NOMO-1 treated with DMSO at 0.1 percent for 48 hours (cell line): ENCODE measurements at regions not wholly inside any gene's neighbourhood (a gene's known extent, or its start where the extent isn't known, plus 50 kb on each side); places are given as distances from the start of the nearest gene placed in this dataset.

Experiments used
- DNase-seq: peaks from one replicate; lab custom pipeline; 2025; ENCODE audit not compliant: unreplicated experiment; lab: John Stamatoyannopoulos, UW

- DNase-seq: no peak
These were observed 496.4 kb upstream of the LRRC4C start for GRCh38 chr11:41955635-41956400.

- DNase-seq: no peak
These were observed 504.0 kb upstream of the LRRC4C start for GRCh38 chr11:41963406-41963805.

- DNase-seq: no peak
These were observed 511.2 kb upstream of the LRRC4C start for GRCh38 chr11:41970681-41971080.

GRCh38 chr11:41971592-41971991, 512.1 kb upstream of the LRRC4C start:
- no peak for DNase-seq

GRCh38 chr11:41978945-41979344, 519.5 kb upstream of the LRRC4C start:
- no peak for DNase-seq

DNA sequence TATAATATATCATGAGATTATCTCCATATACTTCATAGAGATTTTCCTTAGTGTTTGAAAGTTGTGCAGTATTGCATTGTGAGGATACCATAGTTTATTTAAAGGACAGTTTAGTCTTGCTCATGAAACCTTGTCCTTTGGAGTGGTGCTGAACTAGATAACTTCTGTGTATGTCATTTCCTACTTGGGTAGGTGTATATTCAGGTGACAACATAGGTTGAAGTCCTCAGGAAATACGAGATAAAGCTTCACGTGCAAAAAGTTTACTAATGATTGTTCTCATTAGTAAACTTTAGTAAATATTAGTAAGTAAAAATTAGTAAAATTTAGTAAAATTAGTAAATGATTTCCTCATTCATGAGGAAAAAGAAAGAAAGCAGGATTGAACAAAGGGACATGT, 521.3 kb upstream of the LRRC4C start:
- DNase-seq: no peak

- no peak for DNase-seq
These were observed 522.8 kb upstream of the LRRC4C start for GRCh38 chr11:41982276-41982675.

DNA sequence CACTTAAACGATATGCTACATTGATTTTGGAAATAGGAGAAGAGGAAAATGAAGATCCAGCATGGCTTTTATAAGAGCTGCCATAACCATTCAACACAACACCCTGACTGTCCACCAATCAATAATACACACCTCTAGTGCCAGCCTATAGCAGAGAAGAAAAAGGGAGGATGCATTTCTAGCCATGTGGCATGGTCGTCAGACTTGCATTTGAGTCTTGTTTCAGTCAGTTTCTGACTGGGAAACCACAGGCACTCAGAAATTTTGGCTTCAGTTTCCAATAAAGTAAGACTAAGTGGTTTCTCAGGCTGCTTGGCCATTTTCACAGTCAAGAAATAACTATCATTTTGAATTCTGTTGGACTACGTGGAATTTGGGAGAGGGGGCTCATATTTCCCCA, 523.5 kb upstream of the LRRC4C start:
- no peak for DNase-seq

GRCh38 chr11:41983475-41983874, 524.0 kb upstream of the LRRC4C start:
- no peak for DNase-seq

- no peak for DNase-seq
These were observed 524.6 kb upstream of the LRRC4C start for GRCh38 chr11:41984023-41984422.

GRCh38 chr11:41985799-41986198, 526.3 kb upstream of the LRRC4C start:
- DNase-seq: no peak

DNA sequence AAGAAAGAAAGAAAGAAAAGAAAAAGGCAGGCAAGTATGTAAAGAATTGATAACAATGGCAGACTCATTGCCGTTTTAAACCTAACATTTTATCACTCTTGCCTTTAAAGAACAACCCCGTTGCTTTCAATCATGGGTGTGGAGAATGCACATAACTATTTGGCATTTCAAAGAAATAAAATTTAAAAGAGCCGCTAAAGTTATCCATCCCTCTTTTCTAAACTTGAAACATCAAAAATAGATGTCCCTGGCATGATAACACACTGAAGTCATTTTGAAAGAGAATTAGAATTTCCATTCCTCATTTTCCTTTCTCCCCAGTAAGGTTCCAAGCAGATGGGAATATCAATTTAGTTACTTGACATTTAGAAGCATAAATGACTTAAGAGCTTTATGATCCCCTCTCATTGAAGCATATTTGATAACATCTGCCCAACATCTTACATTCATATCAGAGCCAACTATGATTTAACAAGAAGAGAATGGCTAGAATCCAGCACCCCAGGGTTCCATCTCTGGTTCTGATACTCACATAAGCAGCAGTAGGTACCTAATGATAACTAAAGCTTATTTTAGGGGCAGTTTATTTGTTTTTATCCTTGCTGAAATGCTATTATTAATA, 529.6 kb upstream of the LRRC4C start:
- no peak for DNase-seq

DNA sequence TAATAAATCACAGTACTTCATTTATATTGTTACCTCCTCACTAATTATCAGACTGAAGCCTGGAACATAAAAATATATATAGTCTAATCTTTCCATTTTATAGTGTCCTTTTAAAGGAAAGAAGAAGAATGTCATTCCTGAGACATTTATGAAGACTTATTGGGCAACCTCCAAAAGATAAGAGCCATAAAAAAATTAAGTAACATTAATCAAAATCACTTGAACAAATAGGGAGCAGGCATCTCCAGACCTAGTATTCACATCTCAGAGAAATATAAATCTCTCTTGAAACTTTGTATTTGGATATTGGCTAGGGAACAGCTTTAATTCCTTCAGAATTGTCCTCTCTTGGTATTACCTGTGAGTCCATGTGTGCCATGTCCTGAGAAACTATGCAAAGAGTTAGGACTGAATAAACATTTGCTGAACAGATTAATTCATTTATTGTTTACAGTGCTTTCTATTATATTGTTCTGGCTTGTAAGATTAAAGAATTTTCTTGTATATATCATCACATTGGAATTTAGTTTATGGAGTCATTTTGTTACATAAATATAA, 530.5 kb upstream of the LRRC4C start:
- no peak for DNase-seq

DNA sequence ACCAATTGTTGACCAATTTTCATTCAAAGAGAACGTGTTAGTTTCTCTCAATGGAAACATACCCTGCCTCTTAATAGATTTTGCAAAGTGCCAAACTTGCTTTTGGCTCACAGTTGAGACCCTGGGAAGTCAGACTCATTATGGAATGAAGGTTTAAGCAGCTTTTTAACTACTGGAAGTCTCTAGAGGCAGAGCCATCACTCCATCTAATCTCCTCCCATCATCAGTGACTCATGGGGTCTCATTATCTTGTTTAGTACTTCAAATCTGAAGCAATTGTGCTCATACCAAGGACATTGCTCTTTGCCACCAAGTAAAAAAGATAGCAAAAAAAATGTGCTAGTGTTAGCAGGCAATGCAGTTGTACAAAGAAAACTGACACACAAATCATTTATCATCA, 537.1 kb upstream of the LRRC4C start:
- DNase-seq: no peak

DNA sequence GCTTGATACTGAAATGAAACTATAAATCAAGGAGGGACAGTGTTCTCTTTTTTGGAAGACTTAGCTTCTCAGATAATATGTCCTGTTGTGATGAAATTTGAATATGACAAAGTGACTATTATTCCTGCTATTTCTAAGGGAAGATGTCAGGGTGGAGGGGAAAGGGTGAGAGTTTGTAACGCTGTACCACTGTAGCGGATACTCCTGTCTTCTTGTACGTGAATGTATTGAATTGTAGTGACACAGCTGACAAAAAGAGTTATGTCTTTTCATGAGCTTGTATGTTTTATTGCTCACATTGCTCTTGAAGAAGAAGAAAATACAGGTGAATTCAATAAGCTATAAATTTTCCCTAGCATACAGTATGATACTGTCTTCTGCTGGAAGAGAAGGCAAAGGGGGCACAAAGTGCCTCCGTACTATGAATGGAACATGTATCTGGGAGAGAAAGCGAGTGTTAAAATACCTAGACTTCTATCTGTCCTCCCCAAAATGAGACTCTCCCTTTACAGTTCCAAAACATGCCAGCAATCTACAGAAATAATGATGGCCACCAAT, 538.5 kb upstream of the LRRC4C start:
- no peak for DNase-seq

GRCh38 chr11:41999066-41999465, 539.6 kb upstream of the LRRC4C start:
- DNase-seq: no peak

DNA sequence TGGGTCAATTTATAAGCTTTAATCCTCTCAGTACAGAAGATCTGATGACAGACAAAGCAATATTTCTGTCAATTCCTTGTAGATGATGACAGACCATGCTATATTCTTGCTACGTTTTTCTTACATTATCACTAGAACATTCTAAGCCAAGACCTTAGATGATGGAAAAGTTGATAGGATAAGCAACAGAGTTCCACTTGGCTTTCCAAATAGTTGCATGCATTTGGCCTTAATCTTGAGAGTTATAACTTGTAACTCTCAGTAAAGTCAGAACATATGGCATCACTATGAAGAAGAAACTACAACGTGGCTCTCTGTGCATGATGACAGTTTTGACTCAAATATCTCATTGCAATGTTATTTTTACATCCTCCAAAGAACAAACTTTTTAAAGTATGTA, 544.3 kb upstream of the LRRC4C start:
- DNase-seq: no peak

DNA sequence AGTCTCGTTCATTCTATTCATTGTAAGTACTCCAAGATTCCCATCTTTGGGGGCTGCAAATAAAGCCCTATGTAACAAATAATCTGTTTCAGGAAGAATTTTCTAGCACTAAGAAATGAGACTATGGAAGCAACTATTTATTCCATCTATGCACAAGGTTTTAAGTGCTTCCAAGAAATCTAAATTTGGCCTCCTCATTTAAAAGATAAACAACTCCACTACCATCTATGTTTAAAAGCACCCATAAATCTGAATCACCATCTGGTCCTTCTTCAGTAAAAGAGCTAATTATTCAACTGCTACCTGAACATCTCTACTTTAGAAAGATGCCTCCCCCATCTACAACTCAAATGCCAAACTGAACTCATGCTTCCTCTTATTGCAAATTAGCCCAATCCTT, 547.3 kb upstream of the LRRC4C start:
- no peak for DNase-seq

DNA sequence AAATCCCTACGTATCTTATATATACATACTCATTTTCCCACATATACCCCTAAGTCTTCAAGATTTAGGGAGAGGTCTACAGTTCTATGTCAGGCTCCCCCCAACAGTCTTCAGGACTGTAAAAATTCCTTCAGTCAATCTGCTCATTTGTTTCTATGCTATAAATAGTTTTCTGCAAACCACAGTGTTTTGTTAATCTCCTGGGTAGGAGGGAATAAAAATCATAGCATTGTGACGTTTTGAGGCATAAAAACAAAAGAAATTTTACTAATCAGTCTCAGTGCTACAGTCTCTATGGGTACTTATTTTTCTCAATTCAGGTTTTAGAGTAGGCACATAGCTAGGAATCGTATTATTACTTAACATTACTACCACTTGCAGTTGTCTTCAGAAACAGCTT, 552.8 kb upstream of the LRRC4C start:
- DNase-seq: no peak

GRCh38 chr11:42013656-42014201, 554.3 kb upstream of the LRRC4C start:
- DNase-seq: peak; percentile 19

DNA sequence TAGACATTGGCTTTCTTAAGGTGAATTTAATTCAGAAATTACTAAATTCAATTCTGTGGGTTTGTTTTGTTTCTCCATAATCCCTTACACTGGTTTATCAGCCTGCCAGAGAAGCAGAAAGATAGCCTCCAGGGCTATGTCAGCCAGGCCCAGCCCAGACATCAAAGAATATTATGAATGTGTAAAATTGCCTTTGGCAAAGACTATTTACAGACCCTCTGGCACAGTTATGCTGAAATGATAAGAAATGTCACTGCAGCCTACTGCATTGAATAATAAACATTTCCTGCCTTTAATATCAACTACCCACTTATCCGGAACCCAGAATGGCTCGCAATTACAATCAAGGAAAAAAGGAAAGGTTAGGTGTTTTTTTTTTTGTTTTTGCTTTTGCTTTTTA, 562.5 kb upstream of the LRRC4C start:
- no peak for DNase-seq

GRCh38 chr11:42023267-42023666, 563.8 kb upstream of the LRRC4C start:
- DNase-seq: no peak
